Endothelial cell of umbilical vein (primary cell): ENCODE measurements at regions not wholly inside any gene's neighbourhood (a gene's known extent, or its start where the extent isn't known, plus 50 kb on each side); places are given as distances from the start of the nearest gene placed in this dataset.

Experiments
- BruUV-seq: library from RNA; stranded (reverse); fragments of 400-500 nt; replicated peaks from 2 replicates; lab custom pipeline; 2021; lab: Mats Ljungman, UMichigan
- CTCF ChIA-PET: fragments of 300-600, 350-600 bp; sonication (Branson Sonifier 250); formaldehyde crosslinking; loops from one replicate; lab custom pipeline; 2021; ENCODE audit warnings: antibody characterized with exemption, inconsistent platforms; lab: Charles Lee
- POLR2A ChIA-PET: fragments of 300-600, 350-600 bp; sonication (Branson Sonifier 250); formaldehyde crosslinking; loops from one replicate; lab custom pipeline; 2021; ENCODE audit warnings: antibody characterized with exemption, inconsistent platforms; lab: Charles Lee
- DNase-seq: peaks from one replicate; pipeline ENCODE4 v3.0.0-alpha.2; 2011; ENCODE audit warnings: low read depth, low spot score
- FAIRE-seq: peaks from 2 replicates; lab custom pipeline; 2011; peaks lifted over from hg19 to GRCh38; lab: Jason Lieb, UNC
- H2AFZ ChIP-seq: 2 replicates; pipeline ENCODE4 v1.6.0; 2012; ENCODE audit warnings: low read depth, low read length, control low read depth, inconsistent platforms
- H3K27ac ChIP-seq: 2 replicates; pipeline ENCODE4 v1.5.1; 2011; ENCODE audit warnings: low read depth, mild to moderate bottlenecking, control low read depth, low read length, moderate library complexity; ENCODE audit not compliant: insufficient read depth
- H3K27me3 ChIP-seq, 2 experiments: 2 replicates each; pipeline versions ENCODE4 v1.6.0 to v1.6.1; 2011; ENCODE audit warnings: low read length in 2 of 2, mixed read lengths in 1 of 2; ENCODE audit not compliant: control insufficient read depth in 2 of 2, insufficient read depth in 2 of 2
- H3K36me3 ChIP-seq, 2 experiments: 2 replicates in 1 of 2; 3 replicates in 1 of 2; pipeline ENCODE4 v1.5.1; 2011; ENCODE audit warnings: low read length in 2 of 2, mild to moderate bottlenecking in 1 of 2, moderate library complexity in 1 of 2; ENCODE audit not compliant: control insufficient read depth in 2 of 2, insufficient read depth in 2 of 2; ENCODE audit errors: extremely low read depth in 1 of 2
- H3K4me1 ChIP-seq: 3 replicates; pipeline ENCODE4 v1.5.1; 2011; ENCODE audit warnings: mild to moderate bottlenecking, low read length; ENCODE audit not compliant: control insufficient read depth, insufficient read depth; ENCODE audit errors: extremely low read depth
- H3K4me2 ChIP-seq: 2 replicates; pipeline ENCODE4 v1.6.1; 2011; ENCODE audit warnings: low read length, control low read depth, mixed read lengths; ENCODE audit not compliant: insufficient read depth
- H3K4me3 ChIP-seq, 3 experiments: fragments of 200-600 bp in 1 of 3; sonication (generic), shearing (Covaris generic) in 1 of 3; replicated peaks in 1 of 3; 2 replicates each; pipeline ENCODE4 v1.5.1; 2011 to 2016; ENCODE audit warnings: control low read depth in 3 of 3, low read length in 3 of 3, mild to moderate bottlenecking in 2 of 3, inconsistent platforms in 1 of 3, low read depth in 1 of 3, moderate library complexity in 1 of 3; ENCODE audit not compliant: insufficient read depth in 1 of 3
- H3K79me2 ChIP-seq: 2 replicates; pipeline ENCODE4 v1.6.0; 2012; ENCODE audit warnings: low read length, inconsistent platforms; ENCODE audit not compliant: control insufficient read depth, insufficient read depth
- H3K9ac ChIP-seq: replicated peaks from 2 replicates; pipeline ENCODE3; 2011; ENCODE audit warnings: low read length, control low read depth; ENCODE audit not compliant: insufficient read depth; ENCODE audit errors: extremely low read depth
- H3K9me1 ChIP-seq: replicated peaks from 3 replicates; pipeline ENCODE4 v1.6.0; 2011; ENCODE audit warnings: mild to moderate bottlenecking, low read length; ENCODE audit not compliant: control insufficient read depth, insufficient read depth; ENCODE audit errors: extremely low read depth
- H3K9me3 ChIP-seq: replicated peaks from 2 replicates; pipeline ENCODE4 v1.5.1; 2012; ENCODE audit warnings: low read length, inconsistent platforms; ENCODE audit not compliant: control insufficient read depth, insufficient read depth
- H4K20me1 ChIP-seq: replicated peaks from 2 replicates; pipeline ENCODE3; 2011; ENCODE audit warnings: mild to moderate bottlenecking, low read length; ENCODE audit not compliant: control insufficient read depth, insufficient read depth; ENCODE audit errors: extremely low read depth
- EZH2 ChIP-seq: IDR thresholded peaks from 2 replicates; pipeline ENCODE4 v1.6.1; 2012; ENCODE audit warnings: borderline replicate concordance, low read depth, mild to moderate bottlenecking, moderate library complexity, low read length, inconsistent platforms; ENCODE audit not compliant: severe bottlenecking
- FOS ChIP-seq: IDR thresholded peaks from 2 replicates; pipeline ENCODE4 v1.6.1; 2011; ENCODE audit warnings: mild to moderate bottlenecking, low read length, moderate library complexity, borderline replicate concordance; ENCODE audit not compliant: insufficient read depth
- GATA2 ChIP-seq: IDR thresholded peaks from 2 replicates; pipeline ENCODE4 v1.7.0; 2011; ENCODE audit warnings: low read depth, mild to moderate bottlenecking, moderate library complexity, mixed read lengths, low read length; ENCODE audit not compliant: insufficient read length, insufficient read depth
- JUN ChIP-seq: IDR thresholded peaks from 2 replicates; pipeline ENCODE4 v1.6.1; 2011; ENCODE audit warnings: borderline replicate concordance, low read depth; ENCODE audit not compliant: insufficient read length, insufficient read depth
- MYC ChIP-seq: IDR thresholded peaks from one replicate; pipeline ENCODE4 v1.6.1; 2011; ENCODE audit warnings: mild to moderate bottlenecking, low read depth, low read length
- POLR2A ChIP-seq: IDR thresholded peaks from 2 replicates; pipeline ENCODE4 v1.6.1; 2012; ENCODE audit warnings: low read depth, mild to moderate bottlenecking, control low read depth, low read length
- POLR2AphosphoS5 ChIP-seq: IDR thresholded peaks from 2 replicates; pipeline ENCODE4 v1.6.1; 2012; ENCODE audit warnings: low read depth, mild to moderate bottlenecking, control low read depth, low read length, moderate library complexity; ENCODE audit not compliant: insufficient read depth
- dilution Hi-C: fragments of 300-500 bp; cut with MboI; formaldehyde crosslinking; loops from one replicate; pipeline ENCODE4 v1.15.0; 2019; ENCODE audit warnings: low sequenced_read_pairs; ENCODE audit not compliant: extremely low pct_ligation_motif_present
- intact Hi-C: fragments of 100-400 bp; cut with micrococcal nuclease; formaldehyde crosslinking; loops from one replicate; pipeline ENCODE4 v1.10.0; 2022
- TF ChIP-seq, protein P1 (sequence below): IDR thresholded peaks from 2 replicates; pipeline ENCODE4 v1.6.1; 2011; ENCODE audit not compliant: insufficient read depth, insufficient read length
- TF ChIP-seq, protein P2 (sequence below), 2 donors: IDR thresholded peaks; 1 replicate in 1 of 2; 2 replicates in 1 of 2; pipeline ENCODE4 v1.5.1; 2011; ENCODE audit warnings: low read length in 2 of 2, mild to moderate bottlenecking in 2 of 2, moderate library complexity in 2 of 2, control low read depth in 1 of 2, inconsistent platforms in 1 of 2, low read depth in 1 of 2; ENCODE audit not compliant: insufficient read depth in 1 of 2; ENCODE audit errors: extremely low read depth in 1 of 2

DNA sequence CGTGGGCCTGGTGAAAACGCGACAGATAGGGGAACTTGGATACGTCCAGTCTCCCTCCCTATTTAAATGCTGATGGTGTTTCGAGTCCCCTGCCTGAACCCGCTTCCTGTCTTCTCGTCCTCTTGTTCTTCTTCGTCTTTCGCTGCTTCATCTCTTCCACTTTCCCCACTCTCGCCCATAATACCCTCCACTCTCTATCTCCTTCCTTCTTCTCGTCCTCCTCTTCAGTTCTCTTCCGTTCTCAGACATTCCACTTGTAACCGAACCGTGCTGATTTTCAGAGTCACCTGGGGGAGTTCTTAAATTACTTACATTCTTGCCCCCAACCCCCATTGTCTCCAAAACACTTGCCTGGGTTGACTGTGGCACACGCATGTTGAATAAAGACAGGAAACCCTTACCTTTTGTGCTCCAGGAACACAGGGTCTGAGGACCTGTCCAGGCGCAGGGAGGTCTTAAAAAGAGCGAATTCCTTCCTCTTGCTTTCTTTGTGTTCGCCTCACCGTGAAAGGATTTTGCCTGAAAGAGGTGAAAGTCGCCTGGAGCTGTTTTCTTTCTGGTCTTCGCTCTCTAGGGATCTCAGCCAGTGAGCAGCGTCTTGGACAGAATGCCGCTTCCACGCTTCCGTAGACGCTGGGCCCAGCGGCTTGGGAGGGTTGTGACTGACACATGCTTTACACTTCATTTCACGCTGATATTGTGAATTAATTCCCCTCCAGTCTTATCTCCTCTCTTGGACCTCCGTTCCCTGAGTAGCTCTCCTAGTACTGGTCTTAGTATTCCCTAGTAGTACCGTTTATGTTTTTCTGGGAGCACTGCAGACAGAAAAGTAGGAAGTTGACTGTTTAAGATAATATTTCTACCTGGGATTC, 184.0 kb downstream of the GPX5 start:
- no peak overlapping the region for H3K27ac ChIP-seq
- no peaks in the 10 kb centered on the region for H3K9me3 ChIP-seq
- ChIA-PET POLR2A (no interaction called here), CTCF (no interaction called here)
- no peaks in the 10 kb centered on the region for H3K9me1 ChIP-seq
- no peaks in the 10 kb centered on the region for H3K36me3 ChIP-seq
- H2AFZ ChIP-seq, result peak overlapping the region; percentile 54
- no peaks in the 10 kb centered on the region for H3K79me2 ChIP-seq
- no peaks in the 10 kb centered on the region for H4K20me1 ChIP-seq
- FAIRE-seq (no peak), DNase-seq (no peak)
- peak overlapping the region; percentile 85 for H3K4me2 ChIP-seq
- no peak overlapping the region for H3K9ac ChIP-seq
- TF ChIP-seq, protein P1, sequence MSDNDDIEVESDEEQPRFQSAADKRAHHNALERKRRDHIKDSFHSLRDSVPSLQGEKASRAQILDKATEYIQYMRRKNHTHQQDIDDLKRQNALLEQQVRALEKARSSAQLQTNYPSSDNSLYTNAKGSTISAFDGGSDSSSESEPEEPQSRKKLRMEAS, result no peak
- TF ChIP-seq GATA2 (no peak), EZH2 (no peak), POLR2AphosphoS5 (no peak), POLR2A (no peak), JUN (no peak), FOS (no peak), MYC (no peak)
- TF ChIP-seq, protein P2, sequence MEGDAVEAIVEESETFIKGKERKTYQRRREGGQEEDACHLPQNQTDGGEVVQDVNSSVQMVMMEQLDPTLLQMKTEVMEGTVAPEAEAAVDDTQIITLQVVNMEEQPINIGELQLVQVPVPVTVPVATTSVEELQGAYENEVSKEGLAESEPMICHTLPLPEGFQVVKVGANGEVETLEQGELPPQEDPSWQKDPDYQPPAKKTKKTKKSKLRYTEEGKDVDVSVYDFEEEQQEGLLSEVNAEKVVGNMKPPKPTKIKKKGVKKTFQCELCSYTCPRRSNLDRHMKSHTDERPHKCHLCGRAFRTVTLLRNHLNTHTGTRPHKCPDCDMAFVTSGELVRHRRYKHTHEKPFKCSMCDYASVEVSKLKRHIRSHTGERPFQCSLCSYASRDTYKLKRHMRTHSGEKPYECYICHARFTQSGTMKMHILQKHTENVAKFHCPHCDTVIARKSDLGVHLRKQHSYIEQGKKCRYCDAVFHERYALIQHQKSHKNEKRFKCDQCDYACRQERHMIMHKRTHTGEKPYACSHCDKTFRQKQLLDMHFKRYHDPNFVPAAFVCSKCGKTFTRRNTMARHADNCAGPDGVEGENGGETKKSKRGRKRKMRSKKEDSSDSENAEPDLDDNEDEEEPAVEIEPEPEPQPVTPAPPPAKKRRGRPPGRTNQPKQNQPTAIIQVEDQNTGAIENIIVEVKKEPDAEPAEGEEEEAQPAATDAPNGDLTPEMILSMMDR (IDR thresholded peaks at IDR 0.05; ENCODE audit: extremely low read depth in 1 of 2, insufficient read depth in 1 of 2, low read depth in 1 of 2, low read length in 2 of 2), result no peak
- dilution Hi-C loops, result no loop called here
- peaks cover 0 to 2% of the 10 kb centered on the region in 2 experiments for H3K27me3 ChIP-seq
- BruUV-seq, result no TSS peak
- intact Hi-C loops, result no loop called here
- peak overlapping the region in 2 of 3 experiments; percentile 1 to 58 for H3K4me3 ChIP-seq
- peaks cover 5% of the 10 kb centered on the region for H3K4me1 ChIP-seq
